ENCODE measurements at regions not wholly inside any gene's neighbourhood (a gene's known extent, or its start where the extent isn't known, plus 50 kb on each side); places are given as distances from the start of the nearest gene placed in this dataset.

DNA sequence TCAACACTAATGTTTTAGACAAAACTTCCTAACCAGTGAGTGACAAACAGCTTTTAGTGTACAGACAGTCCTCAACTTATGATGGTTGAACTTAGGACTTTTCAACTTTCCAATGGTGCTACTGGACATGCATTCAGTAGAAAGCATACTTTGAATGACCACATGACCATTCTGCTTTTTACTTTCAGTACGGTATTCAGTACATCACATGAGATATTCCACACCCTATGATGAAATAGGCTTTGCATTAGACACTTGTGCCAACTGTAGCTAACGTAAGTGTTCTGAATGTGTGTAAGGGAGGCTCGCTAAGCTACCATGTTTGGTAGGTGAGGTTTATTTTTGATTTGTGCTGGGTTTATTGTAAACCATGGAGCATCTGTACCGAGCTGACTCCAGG, 113.7 kb downstream of the WNT7A start:
- Histone ChIP-seq H3K4me3 (ENCODE audit: low read depth, low read length) (no peak overlapping the region), H3K27me3 (ENCODE audit: control insufficient read depth, insufficient read depth, low read length) (no peaks in the 10 kb centered on the region), H3K9me3 (ENCODE audit: control insufficient read depth, insufficient read depth, low read length) (no peaks in the 10 kb centered on the region), H3K27ac (ENCODE audit: low read depth, low read length) (no peak overlapping the region), H3K4me1 (ENCODE audit: control insufficient read depth, insufficient read depth, low read length) (peaks cover 6% of the 10 kb centered on the region), H3K36me3 (ENCODE audit: control insufficient read depth, insufficient read depth, low read length) (no peaks in the 10 kb centered on the region)
- WGBS (ENCODE audit: insufficient coverage): 42% methylated on average over 2 of the region's 4 CpGs
- DNase-seq (ENCODE audit: low read depth in 4 of 6, low spot score in 6 of 6): no peak

DNA sequence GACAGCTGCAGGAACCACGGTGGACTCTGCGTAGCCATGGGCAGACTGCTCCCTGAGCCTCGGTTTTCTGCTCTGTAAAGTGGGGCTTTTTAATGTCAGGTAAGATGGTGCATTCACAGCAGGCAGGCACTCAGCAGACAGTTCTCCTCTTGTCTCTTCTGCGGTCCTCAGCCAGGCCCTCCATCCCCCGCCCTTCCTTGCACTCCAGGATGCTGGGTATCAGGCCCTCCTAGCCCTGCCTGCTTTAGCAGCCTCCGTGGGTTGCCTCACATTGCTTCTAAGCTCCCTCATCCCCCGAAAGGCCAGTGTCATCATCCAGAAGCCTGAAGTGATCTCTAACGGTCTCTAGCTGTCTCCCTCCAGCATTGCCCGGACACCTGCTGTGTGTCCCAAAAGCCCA, 115.7 kb downstream of the WNT7A start:
- Histone ChIP-seq H3K27me3 (ENCODE audit: control insufficient read depth, insufficient read depth, low read length) (no peaks in the 10 kb centered on the region), H3K4me1 (ENCODE audit: control insufficient read depth, insufficient read depth, low read length) (no peaks in the 10 kb centered on the region), H3K4me3 (ENCODE audit: low read depth, low read length) (no peak overlapping the region), H3K9me3 (ENCODE audit: control insufficient read depth, insufficient read depth, low read length) (no peaks in the 10 kb centered on the region), H3K36me3 (ENCODE audit: control insufficient read depth, insufficient read depth, low read length) (no peaks in the 10 kb centered on the region), H3K27ac (ENCODE audit: low read depth, low read length) (no peak overlapping the region)
- DNase-seq (ENCODE audit: low read depth in 4 of 6, low spot score in 6 of 6): no peak
- WGBS (ENCODE audit: insufficient coverage): 72% methylated on average over 9 of the region's 9 CpGs

- Histone ChIP-seq H3K4me1 (ENCODE audit: control insufficient read depth, insufficient read depth, low read length) (no peaks in the 10 kb centered on the region), H3K36me3 (ENCODE audit: control insufficient read depth, insufficient read depth, low read length) (no peaks in the 10 kb centered on the region), H3K9me3 (ENCODE audit: control insufficient read depth, insufficient read depth, low read length) (no peaks in the 10 kb centered on the region), H3K4me3 (ENCODE audit: low read depth, low read length) (no peak overlapping the region), H3K27ac (ENCODE audit: low read depth, low read length) (no peak overlapping the region), H3K27me3 (ENCODE audit: control insufficient read depth, insufficient read depth, low read length) (no peaks in the 10 kb centered on the region)
- WGBS (ENCODE audit: insufficient coverage): 72% methylated on average over 4 of the region's 7 CpGs
- no peak for DNase-seq (ENCODE audit: low read depth in 4 of 6, low spot score in 6 of 6)
Observed at GRCh38 chr3:13762906-13763305, 117.0 kb downstream of the WNT7A start.

GRCh38 chr3:13750731-13751130, 129.1 kb downstream of the WNT7A start:
- 83% methylated on average over 1 of the region's 1 CpG for WGBS (ENCODE audit: insufficient coverage)
- Histone ChIP-seq H3K27ac (ENCODE audit: low read depth, low read length) (no peak overlapping the region), H3K4me1 (ENCODE audit: control insufficient read depth, insufficient read depth, low read length) (peaks cover 24% of the 10 kb centered on the region), H3K9me3 (ENCODE audit: control insufficient read depth, insufficient read depth, low read length) (peaks cover 3% of the 10 kb centered on the region), H3K4me3 (ENCODE audit: low read depth, low read length) (no peak overlapping the region), H3K27me3 (ENCODE audit: control insufficient read depth, insufficient read depth, low read length) (no peaks in the 10 kb centered on the region), H3K36me3 (ENCODE audit: control insufficient read depth, insufficient read depth, low read length) (no peaks in the 10 kb centered on the region)
- no peak for DNase-seq (ENCODE audit: low read depth in 4 of 6, low spot score in 6 of 6)

DNA sequence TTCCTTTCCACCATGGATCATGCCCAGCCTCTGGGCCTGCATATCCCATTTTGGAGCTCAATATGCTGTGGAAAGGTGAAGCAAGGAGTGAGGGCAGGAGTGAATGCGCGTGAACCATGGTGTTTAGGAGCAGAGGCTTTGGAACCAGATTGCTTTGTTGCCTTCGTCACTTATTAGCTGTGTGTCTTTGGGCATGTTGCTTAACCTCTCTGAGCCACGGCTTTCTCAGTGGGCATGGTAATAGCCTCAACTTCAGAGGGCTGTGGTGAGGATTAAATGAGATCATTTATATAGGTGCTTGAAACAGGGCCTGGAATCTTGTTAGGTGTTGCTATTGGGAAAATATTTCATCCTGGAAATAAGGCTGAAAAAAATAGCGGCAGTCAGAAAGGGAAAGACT, 129.7 kb downstream of the WNT7A start:
- Histone ChIP-seq H3K36me3 (ENCODE audit: control insufficient read depth, insufficient read depth, low read length) (no peaks in the 10 kb centered on the region), H3K4me1 (ENCODE audit: control insufficient read depth, insufficient read depth, low read length) (peaks cover 24% of the 10 kb centered on the region), H3K27ac (ENCODE audit: low read depth, low read length) (no peak overlapping the region), H3K27me3 (ENCODE audit: control insufficient read depth, insufficient read depth, low read length) (no peaks in the 10 kb centered on the region), H3K4me3 (ENCODE audit: low read depth, low read length) (no peak overlapping the region), H3K9me3 (ENCODE audit: control insufficient read depth, insufficient read depth, low read length) (no peaks in the 10 kb centered on the region)
- DNase-seq (ENCODE audit: low read depth in 4 of 6, low spot score in 6 of 6): no peak
- 95% methylated on average over 5 of the region's 5 CpGs for WGBS (ENCODE audit: insufficient coverage)

- Histone ChIP-seq H3K4me3 (ENCODE audit: low read depth, low read length) (no peak overlapping the region), H3K9me3 (ENCODE audit: control insufficient read depth, insufficient read depth, low read length) (no peaks in the 10 kb centered on the region), H3K36me3 (ENCODE audit: control insufficient read depth, insufficient read depth, low read length) (no peaks in the 10 kb centered on the region), H3K27me3 (ENCODE audit: control insufficient read depth, insufficient read depth, low read length) (no peaks in the 10 kb centered on the region), H3K27ac (ENCODE audit: low read depth, low read length) (no peak overlapping the region), H3K4me1 (ENCODE audit: control insufficient read depth, insufficient read depth, low read length) (peaks cover 24% of the 10 kb centered on the region)
- no peak for DNase-seq (ENCODE audit: low read depth in 4 of 6, low spot score in 6 of 6)
- 90% methylated on average over 14 of the region's 14 CpGs for WGBS (ENCODE audit: insufficient coverage)
Observed at GRCh38 chr3:13749063-13749764, 130.7 kb downstream of the WNT7A start.

- Histone ChIP-seq H3K4me3 (ENCODE audit: low read depth, low read length) (no peak overlapping the region), H3K27ac (ENCODE audit: low read depth, low read length) (no peak overlapping the region), H3K9me3 (ENCODE audit: control insufficient read depth, insufficient read depth, low read length) (no peaks in the 10 kb centered on the region), H3K4me1 (ENCODE audit: control insufficient read depth, insufficient read depth, low read length) (peaks cover 24% of the 10 kb centered on the region), H3K27me3 (ENCODE audit: control insufficient read depth, insufficient read depth, low read length) (no peaks in the 10 kb centered on the region), H3K36me3 (ENCODE audit: control insufficient read depth, insufficient read depth, low read length) (no peaks in the 10 kb centered on the region)
- DNase-seq (ENCODE audit: low read depth in 4 of 6, low spot score in 6 of 6): peak in 5 of 6 donors; percentile 3 to 91 (median 20)
- WGBS (ENCODE audit: insufficient coverage): 46% methylated on average over 16 of the region's 17 CpGs
Observed at GRCh38 chr3:13748276-13748879, 131.5 kb downstream of the WNT7A start.

- DNase-seq (ENCODE audit: low read depth in 4 of 6, low spot score in 6 of 6): no peak
- H3K27me3 ChIP-seq (ENCODE audit: control insufficient read depth, insufficient read depth, low read length): no peaks in the 10 kb centered on the region
- no peaks in the 10 kb centered on the region for H3K36me3 ChIP-seq (ENCODE audit: control insufficient read depth, insufficient read depth, low read length)
- no peaks in the 10 kb centered on the region for H3K9me3 ChIP-seq (ENCODE audit: control insufficient read depth, insufficient read depth, low read length)
- no peak overlapping the region for H3K27ac ChIP-seq (ENCODE audit: low read depth, low read length)
- no peak overlapping the region for H3K4me3 ChIP-seq (ENCODE audit: low read depth, low read length)
- peaks cover 24% of the 10 kb centered on the region for H3K4me1 ChIP-seq (ENCODE audit: control insufficient read depth, insufficient read depth, low read length)
- WGBS (ENCODE audit: insufficient coverage): 97% methylated on average over 2 of the region's 5 CpGs
Observed at GRCh38 chr3:13747627-13748026, 132.2 kb downstream of the WNT7A start.

- Histone ChIP-seq H3K36me3 (ENCODE audit: control insufficient read depth, insufficient read depth, low read length) (no peaks in the 10 kb centered on the region), H3K27ac (ENCODE audit: low read depth, low read length) (no peak overlapping the region), H3K4me3 (ENCODE audit: low read depth, low read length) (no peak overlapping the region), H3K9me3 (ENCODE audit: control insufficient read depth, insufficient read depth, low read length) (no peaks in the 10 kb centered on the region), H3K4me1 (ENCODE audit: control insufficient read depth, insufficient read depth, low read length) (peaks cover 24% of the 10 kb centered on the region), H3K27me3 (ENCODE audit: control insufficient read depth, insufficient read depth, low read length) (no peaks in the 10 kb centered on the region)
- 64% methylated on average over 7 of the region's 7 CpGs for WGBS (ENCODE audit: insufficient coverage)
- DNase-seq (ENCODE audit: low read depth in 4 of 6, low spot score in 6 of 6): no peak
Observed at GRCh38 chr3:13746385-13746784, 133.5 kb downstream of the WNT7A start.

GRCh38 chr3:13745636-13746035, 134.2 kb downstream of the WNT7A start:
- no peaks in the 10 kb centered on the region for H3K9me3 ChIP-seq (ENCODE audit: control insufficient read depth, insufficient read depth, low read length)
- no peaks in the 10 kb centered on the region for H3K27me3 ChIP-seq (ENCODE audit: control insufficient read depth, insufficient read depth, low read length)
- peaks cover 24% of the 10 kb centered on the region for H3K4me1 ChIP-seq (ENCODE audit: control insufficient read depth, insufficient read depth, low read length)
- H3K27ac ChIP-seq (ENCODE audit: low read depth, low read length): no peak overlapping the region
- WGBS (ENCODE audit: insufficient coverage): no CpG with 5 or more reads among the region's 9 CpGs
- no peaks in the 10 kb centered on the region for H3K36me3 ChIP-seq (ENCODE audit: control insufficient read depth, insufficient read depth, low read length)
- DNase-seq (ENCODE audit: low read depth in 4 of 6, low spot score in 6 of 6): no peak
- no peak overlapping the region for H3K4me3 ChIP-seq (ENCODE audit: low read depth, low read length)
